Loucy (cell line): ENCODE measurements at regions not wholly inside any gene's neighbourhood (a gene's known extent, or its start where the extent isn't known, plus 50 kb on each side); places are given as distances from the start of the nearest gene placed in this dataset.

ENCODE experiments used
- H2AFZ ChIP-seq: fragments of 200-600 bp; sonication (generic); 2 replicates; pipeline ENCODE4 v1.6.0; 2016; ENCODE audit warnings: antibody characterized with exemption, mild to moderate bottlenecking, low read length, moderate library complexity
- H3F3A ChIP-seq: fragments of 200-600 bp; 2 replicates; pipeline ENCODE4 v1.6.0; 2016; ENCODE audit warnings: antibody characterized with exemption, low read depth, mild to moderate bottlenecking
- H3K27me3 ChIP-seq: fragments of 200-600 bp; sonication (generic); 2 replicates; pipeline ENCODE4 v1.6.1; 2014; ENCODE audit warnings: low read length, mild to moderate bottlenecking; ENCODE audit not compliant: insufficient read depth, poor library complexity, severe bottlenecking
- H3K36me3 ChIP-seq: fragments of 200-600 bp; sonication (generic); 2 replicates; pipeline ENCODE4 v1.6.1; 2016; ENCODE audit warnings: low read length; ENCODE audit not compliant: insufficient read depth
- H3K4me1 ChIP-seq: fragments of 200-600 bp; sonication (generic); 2 replicates; pipeline ENCODE4 v1.5.1; 2014; ENCODE audit warnings: low read length, mild to moderate bottlenecking; ENCODE audit not compliant: insufficient read depth, poor library complexity, severe bottlenecking
- H3K4me2 ChIP-seq: fragments of 200-600 bp; sonication (generic); 2 replicates; pipeline ENCODE4 v1.6.0; 2014; ENCODE audit warnings: antibody characterized with exemption, low read length, low read depth, mild to moderate bottlenecking; ENCODE audit not compliant: poor library complexity, severe bottlenecking
- H3K4me3 ChIP-seq: fragments of 200-600 bp; sonication (generic); 2 replicates; pipeline ENCODE4 v1.5.1; 2014; ENCODE audit warnings: low read length, mild to moderate bottlenecking, mixed read lengths; ENCODE audit not compliant: poor library complexity, severe bottlenecking
- H3K79me2 ChIP-seq: fragments of 200-600 bp; sonication (generic); 2 replicates; pipeline ENCODE4 v1.6.1; 2014; ENCODE audit warnings: low read length; ENCODE audit not compliant: insufficient read depth
- H3K9ac ChIP-seq: fragments of 200-600 bp; sonication (generic); 2 replicates; pipeline ENCODE4 v1.6.0; 2014; ENCODE audit warnings: mild to moderate bottlenecking, low read depth, low read length, moderate library complexity; ENCODE audit not compliant: poor library complexity, severe bottlenecking
- H3K9me2 ChIP-seq: fragments of 200-600 bp; sonication (generic); replicated peaks from 2 replicates; pipeline ENCODE4 v1.6.1; 2016; ENCODE audit warnings: low read depth, low read length, mixed read lengths
- H3K9me3 ChIP-seq: fragments of 200-600 bp; sonication (generic); 2 replicates; pipeline ENCODE4 v1.6.1; 2014; ENCODE audit warnings: mild to moderate bottlenecking, antibody characterized with exemption, low read length, low read depth; ENCODE audit not compliant: insufficient read depth
- H4K20me1 ChIP-seq: fragments of 200-600 bp; sonication (generic); 2 replicates; pipeline ENCODE4 v1.6.0; 2014; ENCODE audit warnings: antibody characterized with exemption, low read length, mild to moderate bottlenecking; ENCODE audit not compliant: insufficient read depth, poor library complexity, severe bottlenecking
- EZH2phosphoT487 ChIP-seq: fragments of 200-600 bp; IDR thresholded peaks from 2 replicates; pipeline ENCODE4 v1.6.1; 2018; ENCODE audit warnings: antibody characterized with exemption, mild to moderate bottlenecking, moderate library complexity, borderline replicate concordance
- TF ChIP-seq, protein P1 (sequence below): fragments of 200-600 bp; sonication (generic); conservative IDR thresholded peaks from 2 replicates; pipeline ENCODE4 v1.5.1; 2014; ENCODE audit warnings: mild to moderate bottlenecking, antibody characterized with exemption, low read length

DNA sequence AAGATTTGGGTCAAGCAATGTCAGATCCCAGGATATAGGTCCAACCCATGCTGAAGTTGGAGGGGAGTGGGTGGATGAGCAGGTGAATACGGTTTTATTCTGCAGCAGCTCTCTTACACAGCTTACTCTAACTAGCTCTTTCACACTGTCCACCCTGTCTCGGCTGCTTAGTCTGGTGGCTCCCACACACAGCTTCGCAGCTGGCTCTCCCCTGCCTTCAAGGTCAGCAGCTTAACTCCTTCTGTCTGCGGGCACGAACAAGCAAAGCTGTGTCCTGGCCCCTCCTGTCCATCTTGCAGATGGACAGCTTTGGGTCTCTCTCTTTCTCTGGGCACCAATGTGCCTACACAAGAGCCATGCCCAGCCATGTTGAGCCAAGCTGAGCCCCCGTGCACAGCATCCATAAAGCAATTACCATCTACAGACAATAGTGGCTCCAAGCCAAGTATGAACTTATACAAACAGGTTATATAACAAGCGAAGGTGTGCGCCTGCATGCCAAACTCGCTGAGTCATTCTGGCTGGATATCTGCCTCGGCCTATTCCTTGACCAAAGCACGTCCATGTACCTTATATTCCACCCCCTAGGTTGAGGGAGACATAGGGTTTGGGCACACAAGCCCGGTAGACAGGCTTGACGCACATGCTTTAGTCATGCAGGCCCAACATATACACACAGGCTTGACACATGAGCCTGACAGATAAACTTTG, 1307.8 kb upstream of the RAG2 start:
- Histone ChIP-seq H3K36me3 (no peaks in the 10 kb centered on the region), H4K20me1 (peaks cover 2% of the 10 kb centered on the region), H3K9ac (no peak overlapping the region), H3K79me2 (no peaks in the 10 kb centered on the region), H3K9me2 (no peaks in the 10 kb centered on the region), H2AFZ (no peak overlapping the region), H3K27me3 (no peaks in the 10 kb centered on the region), H3F3A (no peaks in the 10 kb centered on the region), H3K4me3 (no peak overlapping the region), H3K9me3 (no peaks in the 10 kb centered on the region; the same call in 1 of the 2 replicates), H3K4me2 (no peak overlapping the region), H3K4me1 (no peaks in the 10 kb centered on the region)
- no peak for TF ChIP-seq EZH2phosphoT487
- TF ChIP-seq, protein P1, sequence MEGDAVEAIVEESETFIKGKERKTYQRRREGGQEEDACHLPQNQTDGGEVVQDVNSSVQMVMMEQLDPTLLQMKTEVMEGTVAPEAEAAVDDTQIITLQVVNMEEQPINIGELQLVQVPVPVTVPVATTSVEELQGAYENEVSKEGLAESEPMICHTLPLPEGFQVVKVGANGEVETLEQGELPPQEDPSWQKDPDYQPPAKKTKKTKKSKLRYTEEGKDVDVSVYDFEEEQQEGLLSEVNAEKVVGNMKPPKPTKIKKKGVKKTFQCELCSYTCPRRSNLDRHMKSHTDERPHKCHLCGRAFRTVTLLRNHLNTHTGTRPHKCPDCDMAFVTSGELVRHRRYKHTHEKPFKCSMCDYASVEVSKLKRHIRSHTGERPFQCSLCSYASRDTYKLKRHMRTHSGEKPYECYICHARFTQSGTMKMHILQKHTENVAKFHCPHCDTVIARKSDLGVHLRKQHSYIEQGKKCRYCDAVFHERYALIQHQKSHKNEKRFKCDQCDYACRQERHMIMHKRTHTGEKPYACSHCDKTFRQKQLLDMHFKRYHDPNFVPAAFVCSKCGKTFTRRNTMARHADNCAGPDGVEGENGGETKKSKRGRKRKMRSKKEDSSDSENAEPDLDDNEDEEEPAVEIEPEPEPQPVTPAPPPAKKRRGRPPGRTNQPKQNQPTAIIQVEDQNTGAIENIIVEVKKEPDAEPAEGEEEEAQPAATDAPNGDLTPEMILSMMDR: no peak

DNA sequence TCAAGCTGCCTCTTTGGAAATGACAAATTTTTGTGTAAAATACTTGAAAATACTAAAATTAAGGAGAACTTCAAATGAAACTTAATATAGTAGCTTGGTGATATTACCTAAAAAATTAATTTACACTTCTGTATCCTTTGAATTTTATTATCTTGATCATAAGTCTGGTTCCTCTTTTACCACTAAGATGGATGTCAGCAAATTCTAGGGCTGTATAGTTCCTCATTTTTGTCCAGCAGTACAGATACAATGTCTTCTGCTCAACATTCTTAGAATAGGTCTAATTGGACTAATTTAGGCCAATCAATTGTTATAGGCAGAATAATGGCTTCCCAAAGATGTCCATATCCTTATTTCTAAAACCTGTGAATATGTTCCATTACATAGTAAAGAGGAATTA, 1298.0 kb upstream of the RAG2 start:
- H4K20me1 ChIP-seq: no peaks in the 10 kb centered on the region
- no peaks in the 10 kb centered on the region for H3K36me3 ChIP-seq
- no peak overlapping the region for H2AFZ ChIP-seq
- no peak overlapping the region for H3K4me3 ChIP-seq
- no peaks in the 10 kb centered on the region for H3K9me3 ChIP-seq
- H3K79me2 ChIP-seq: no peaks in the 10 kb centered on the region
- no peaks in the 10 kb centered on the region for H3K27me3 ChIP-seq
- no peaks in the 10 kb centered on the region for H3F3A ChIP-seq
- no peaks in the 10 kb centered on the region for H3K9me2 ChIP-seq
- H3K4me1 ChIP-seq: no peaks in the 10 kb centered on the region
- no peak for TF ChIP-seq EZH2phosphoT487
- TF ChIP-seq, protein P1: no peak
- no peak overlapping the region for H3K9ac ChIP-seq
- H3K4me2 ChIP-seq: no peak overlapping the region

DNA sequence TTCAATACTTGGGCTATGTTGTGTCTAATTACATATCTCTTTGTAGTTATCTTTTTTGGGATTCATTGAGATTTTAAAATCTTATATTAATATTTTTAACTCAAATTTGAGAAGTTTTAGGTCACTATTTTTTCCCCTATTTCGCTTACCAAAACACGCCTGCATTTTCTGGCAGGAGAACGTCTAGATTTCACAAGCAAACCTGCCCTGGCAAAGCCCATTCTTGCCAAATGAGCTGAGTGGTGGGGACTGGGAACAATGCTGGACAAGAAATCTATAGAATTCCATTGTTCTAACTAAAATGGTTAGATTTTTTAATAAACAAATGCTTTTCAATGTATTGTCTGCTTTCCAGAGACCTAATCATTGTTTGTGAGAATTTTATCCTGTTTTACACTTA, 1283.7 kb upstream of the RAG2 start:
- Histone ChIP-seq H3F3A (no peaks in the 10 kb centered on the region), H4K20me1 (no peaks in the 10 kb centered on the region), H3K36me3 (no peaks in the 10 kb centered on the region), H3K4me1 (no peaks in the 10 kb centered on the region), H3K4me3 (no peak overlapping the region), H3K9ac (no peak overlapping the region), H3K4me2 (no peak overlapping the region), H3K79me2 (no peaks in the 10 kb centered on the region), H2AFZ (no peak overlapping the region), H3K9me3 (no peaks in the 10 kb centered on the region), H3K9me2 (no peaks in the 10 kb centered on the region), H3K27me3 (no peaks in the 10 kb centered on the region)
- TF ChIP-seq EZH2phosphoT487: no peak
- TF ChIP-seq, protein P1: no peak
